H1 (cell line): ENCODE measurements at regions not wholly inside any gene's neighbourhood (a gene's known extent, or its start where the extent isn't known, plus 50 kb on each side); places are given as distances from the start of the nearest gene placed in this dataset.
A peak's percentile ranks its signal among the peaks of the same experiment; 100 is the strongest.

Source experiments
- CTCF ChIA-PET: fragments of 300-600 bp; sonication (Branson Sonifier 250); formaldehyde crosslinking; loops from one replicate; lab custom pipeline; 2021; ENCODE audit not compliant: partially characterized antibody; lab: Charles Lee
- POLR2A ChIA-PET: fragments of 300-600 bp; sonication (Branson Sonifier 250); formaldehyde crosslinking; loops from one replicate; lab custom pipeline; 2021; ENCODE audit warnings: inconsistent platforms; ENCODE audit not compliant: partially characterized antibody; lab: Charles Lee
- DNase-seq, 2 experiments: peaks; one replicate each; pipeline versions ENCODE4 v3.0.0 to v3.0.0-alpha.2; 2010 to 2022; ENCODE audit warnings: low spot score in 2 of 2, low read depth in 1 of 2, mixed read lengths in 1 of 2
- FAIRE-seq: peaks from 2 replicates; lab custom pipeline; 2011; peaks lifted over from hg19 to GRCh38; lab: Jason Lieb, UNC
- H2AFZ ChIP-seq: 2 replicates; pipeline ENCODE4 v1.8.1; 2012; ENCODE audit warnings: low read length, inconsistent platforms
- H2AK5ac ChIP-seq: 2 replicates; pipeline ENCODE4 v1.6.1; 2013; ENCODE audit warnings: low read depth, low read length
- H2BK120ac ChIP-seq: replicated peaks from 2 replicates; pipeline ENCODE3; 2013; ENCODE audit warnings: low read depth, low read length, inconsistent platforms
- H2BK12ac ChIP-seq: 2 replicates; pipeline ENCODE4 v1.6.1; 2013; ENCODE audit warnings: low read depth, low read length
- H2BK15ac ChIP-seq: 2 replicates; pipeline ENCODE4 v1.6.1; 2013; ENCODE audit warnings: low read length
- H2BK20ac ChIP-seq: 2 replicates; pipeline ENCODE4 v1.6.1; 2013; ENCODE audit warnings: low read length
- H2BK5ac ChIP-seq: 2 replicates; pipeline ENCODE4 v1.6.1; 2013; ENCODE audit warnings: low read depth, low read length
- H3K14ac ChIP-seq: 2 replicates; pipeline ENCODE4 v1.6.1; 2013; ENCODE audit warnings: inconsistent platforms; ENCODE audit not compliant: insufficient read length
- H3K18ac ChIP-seq: 2 replicates; pipeline ENCODE4 v1.6.1; 2013; ENCODE audit warnings: low read length; ENCODE audit errors: extremely low read depth
- H3K23ac ChIP-seq: 2 replicates; pipeline ENCODE4 v1.6.1; 2013; ENCODE audit warnings: inconsistent platforms; ENCODE audit not compliant: insufficient read length
- H3K23me2 ChIP-seq: 2 replicates; pipeline ENCODE4 v1.6.1; 2013; ENCODE audit warnings: low read depth, low read length
- H3K27ac ChIP-seq: 2 replicates; pipeline ENCODE4 v1.6.1; 2011; ENCODE audit warnings: low read depth, low read length, inconsistent platforms
- H3K27me3 ChIP-seq, 4 experiments: replicated peaks in 1 of 4; 1 replicate in 1 of 4; 2 replicates in 3 of 4; pipeline versions ENCODE4 v1.6.1 to v1.8.1; 2011 to 2013; ENCODE audit warnings: low read length in 3 of 4, mild to moderate bottlenecking in 3 of 4, inconsistent platforms in 2 of 4, mixed read lengths in 2 of 4, moderate library complexity in 1 of 4; ENCODE audit not compliant: control insufficient read depth in 3 of 4, insufficient read depth in 3 of 4; ENCODE audit errors: extremely low read depth in 1 of 4
- H3K36me3 ChIP-seq, 4 experiments: 2 replicates each; pipeline versions ENCODE4 v1.6.1 to v1.8.1; 2011 to 2013; ENCODE audit warnings: mild to moderate bottlenecking in 4 of 4, low read length in 3 of 4, moderate library complexity in 2 of 4, control low read depth in 1 of 4, inconsistent platforms in 1 of 4; ENCODE audit not compliant: insufficient read depth in 4 of 4, control insufficient read depth in 2 of 4
- H3K4ac ChIP-seq: replicated peaks from 2 replicates; pipeline ENCODE3; 2013; ENCODE audit warnings: low read length, low read depth, mixed read lengths, inconsistent platforms; ENCODE audit not compliant: insufficient read length
- H3K4me1 ChIP-seq, 4 experiments: replicated peaks in 1 of 4; 1 replicate in 1 of 4; 2 replicates in 3 of 4; pipeline versions ENCODE4 v1.6.1 to v1.8.1; 2011 to 2013; ENCODE audit warnings: low read length in 3 of 4, inconsistent platforms in 2 of 4, mixed read lengths in 1 of 4; ENCODE audit not compliant: insufficient read depth in 4 of 4, control insufficient read depth in 3 of 4
- H3K4me2 ChIP-seq, 2 experiments: 2 replicates each; pipeline versions ENCODE4 v1.6.1 to v1.8.1; 2011 to 2013; ENCODE audit warnings: low read depth in 2 of 2, low read length in 2 of 2, control low read depth in 1 of 2, inconsistent platforms in 1 of 2, mild to moderate bottlenecking in 1 of 2; ENCODE audit not compliant: insufficient read depth in 1 of 2
- H3K4me3 ChIP-seq, 4 experiments: fragments of 200-600, 300-600 bp in 1 of 4; sonication (generic), shearing (Covaris generic), sonication (Bioruptor Twin) in 1 of 4; 2 replicates each; pipeline versions ENCODE4 v1.5.1 to v1.8.1; 2011 to 2016; ENCODE audit warnings: low read length in 4 of 4, low read depth in 3 of 4, control low read depth in 2 of 4, inconsistent platforms in 2 of 4, mild to moderate bottlenecking in 2 of 4, mixed read lengths in 1 of 4, moderate library complexity in 1 of 4; ENCODE audit not compliant: insufficient read depth in 2 of 4; ENCODE audit errors: extremely low read depth in 1 of 4
- H3K56ac ChIP-seq: replicated peaks from 2 replicates; pipeline ENCODE3; 2013; ENCODE audit warnings: low read depth, mild to moderate bottlenecking, mixed read lengths, low read length, inconsistent platforms; ENCODE audit not compliant: insufficient read length
- H3K79me1 ChIP-seq: 2 replicates; pipeline ENCODE4 v1.6.1; 2013; ENCODE audit warnings: low read depth, low read length, control low read depth
- H3K79me2 ChIP-seq, 2 experiments: 2 replicates each; pipeline versions ENCODE4 v1.6.1 to v1.8.1; 2012 to 2013; ENCODE audit warnings: low read length in 2 of 2, mild to moderate bottlenecking in 2 of 2, inconsistent platforms in 1 of 2; ENCODE audit not compliant: insufficient read depth in 2 of 2, control insufficient read depth in 1 of 2
- H3K9ac ChIP-seq, 4 experiments: replicated peaks in 1 of 4; 1 replicate in 1 of 4; 2 replicates in 3 of 4; pipeline versions ENCODE4 v1.6.1 to v1.8.1; 2011 to 2013; ENCODE audit warnings: low read depth in 3 of 4, low read length in 3 of 4, control low read depth in 2 of 4, mild to moderate bottlenecking in 2 of 4, moderate library complexity in 2 of 4, inconsistent platforms in 1 of 4; ENCODE audit errors: extremely low read depth in 1 of 4
- H3K9me3 ChIP-seq, 2 experiments: 2 replicates each; pipeline versions ENCODE4 v1.6.1 to v1.8.1; 2012 to 2013; ENCODE audit warnings: mild to moderate bottlenecking in 2 of 2, moderate library complexity in 2 of 2, control low read depth in 1 of 2, inconsistent platforms in 1 of 2, low read depth in 1 of 2, low read length in 1 of 2, mixed read lengths in 1 of 2; ENCODE audit not compliant: insufficient read depth in 2 of 2
- H4K20me1 ChIP-seq, 2 experiments: replicated peaks in 1 of 2; 2 replicates each; pipeline versions ENCODE3 to v1.8.1; 2011 to 2013; ENCODE audit warnings: inconsistent platforms in 2 of 2, low read length in 2 of 2, mild to moderate bottlenecking in 1 of 2; ENCODE audit not compliant: insufficient read depth in 2 of 2, control insufficient read depth in 1 of 2
- H4K5ac ChIP-seq: 2 replicates; pipeline ENCODE4 v1.6.1; 2013; ENCODE audit warnings: low read length, low read depth, mixed read lengths, inconsistent platforms; ENCODE audit not compliant: insufficient read length
- H4K8ac ChIP-seq: 2 replicates; pipeline ENCODE4 v1.8.0; 2013; ENCODE audit warnings: mild to moderate bottlenecking, moderate library complexity, low read length, inconsistent platforms; ENCODE audit not compliant: insufficient read depth; ENCODE audit errors: extremely low read depth
- H4K91ac ChIP-seq: replicated peaks from 2 replicates; pipeline ENCODE3; 2013; ENCODE audit warnings: low read length, mixed read lengths, inconsistent platforms; ENCODE audit not compliant: insufficient read length
- CHD1 ChIP-seq: IDR thresholded peaks from 2 replicates; pipeline ENCODE4 v1.6.1; 2012; ENCODE audit warnings: low read depth, low read length, improper control_type of control experiment
- EGR1 ChIP-seq: IDR thresholded peaks from 2 replicates; pipeline ENCODE4 v1.6.1; 2011; ENCODE audit warnings: low read depth, low read length, borderline replicate concordance
- POLR2AphosphoS5 ChIP-seq: IDR thresholded peaks from 2 replicates; pipeline ENCODE4 v1.6.1; 2011; ENCODE audit warnings: low read depth, low read length
- RAD21 ChIP-seq, 2 experiments: IDR thresholded peaks in 1 of 2; conservative IDR thresholded peaks in 1 of 2; 2 replicates each; pipeline ENCODE4 v1.6.1; 2011; ENCODE audit warnings: low read depth in 2 of 2, low read length in 2 of 2, improper control_type of control experiment in 1 of 2, inconsistent platforms in 1 of 2, mild to moderate bottlenecking in 1 of 2, moderate library complexity in 1 of 2
- RNF2 ChIP-seq: fragments of 200-900, 300-1000 bp; sonication (generic); IDR thresholded peaks from 2 replicates; pipeline ENCODE4 v1.7.1; 2016; ENCODE audit warnings: borderline replicate concordance, low read depth, mild to moderate bottlenecking, antibody characterized with exemption, low read length; ENCODE audit not compliant: poor library complexity, severe bottlenecking; ENCODE audit errors: missing control alignments
- RXRA ChIP-seq: IDR thresholded peaks from 2 replicates; pipeline ENCODE4 v1.6.1; 2011; ENCODE audit warnings: low read depth, mild to moderate bottlenecking, low read length, moderate library complexity; ENCODE audit not compliant: insufficient read depth
- SAP30 ChIP-seq: fragments of 300-600 bp; sonication (generic); IDR thresholded peaks from 2 replicates; pipeline ENCODE4 v1.7.1; 2012; ENCODE audit warnings: low read length, moderate library complexity, mild to moderate bottlenecking, inconsistent platforms; ENCODE audit not compliant: insufficient read depth, insufficient replicate concordance
- USF2 ChIP-seq: IDR thresholded peaks from 2 replicates; pipeline ENCODE4 v1.6.1; 2011; ENCODE audit warnings: low read length, improper control_type of control experiment
- WGBS, 2 experiments: shearing (Covaris generic) in 1 of 2; methylation state at CpG; one replicate each; pipeline versions ENCODE4 v1.1.6 to v1.1.7; 2013 to 2015; ENCODE audit warnings: low lambda C conversion rate in 2 of 2, mixed read lengths in 2 of 2, inconsistent platforms in 1 of 2, low coverage in 1 of 2, missing lambda C conversion rate in 1 of 2; ENCODE audit not compliant: insufficient replicate concordance in 2 of 2, insufficient coverage in 1 of 2, insufficient read length in 1 of 2; ENCODE audit errors: extremely low coverage in 1 of 2, missing lambda C conversion rate in 1 of 2; 5-methylcytosine and 5-hydroxymethylcytosine counted together

DNA sequence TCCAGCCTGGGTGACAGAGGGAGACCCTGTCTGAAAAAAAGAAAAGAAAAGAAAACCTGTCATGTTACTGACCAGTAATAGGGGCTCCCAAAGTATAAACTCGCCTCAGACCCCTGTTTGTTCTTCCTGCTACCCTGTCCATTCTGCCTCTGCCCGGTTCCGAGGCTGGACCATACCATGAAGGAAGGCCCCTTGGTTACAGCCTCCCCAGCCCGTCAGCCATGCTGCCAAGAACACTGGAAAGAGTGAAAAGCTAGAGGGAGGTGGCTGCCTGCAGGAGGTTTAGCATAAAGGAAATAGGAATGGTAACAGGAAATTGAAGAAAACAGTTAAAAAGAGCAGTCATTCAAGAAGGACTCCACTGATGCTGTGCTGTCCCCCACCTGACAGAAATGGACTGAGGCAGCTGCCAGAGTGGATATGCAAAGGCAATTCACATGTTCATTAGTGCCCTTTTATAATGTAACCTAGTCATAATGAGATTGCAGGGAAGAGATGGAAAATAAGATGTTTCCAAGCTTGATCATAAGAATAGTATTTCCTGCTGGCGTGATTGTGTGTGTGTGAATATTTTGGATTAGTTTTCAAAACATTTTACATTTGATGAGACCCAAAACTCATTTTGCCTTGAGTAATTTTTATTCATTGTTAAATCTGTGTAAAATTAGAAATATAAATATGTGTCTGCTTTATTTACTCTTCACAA is 102.6 kb downstream of the GOSR1 start:
- Histone ChIP-seq H3K27me3 (no peaks in the 10 kb centered on the region), H4K5ac (no peak overlapping the region), H3K9me3 (no peaks in the 10 kb centered on the region), H3K36me3 (no peaks in the 10 kb centered on the region), H3K79me1 (no peaks in the 10 kb centered on the region), H2AFZ (no peak overlapping the region), H3K14ac (no peak overlapping the region), H3K4me3 (no peak overlapping the region), H3K23ac (no peak overlapping the region), H2BK12ac (no peak overlapping the region), H2BK5ac (no peak overlapping the region), H3K79me2 (no peaks in the 10 kb centered on the region), H3K9ac (no peak overlapping the region), H4K91ac (no peak overlapping the region), H3K18ac (no peak overlapping the region), H4K20me1 (no peaks in the 10 kb centered on the region), H2BK15ac (no peak overlapping the region), H3K4ac (no peak overlapping the region), H3K27ac (no peak overlapping the region), H3K4me1 (peaks cover 0 to 2% (median under 1%) of the 10 kb centered on the region in 4 experiments; a peak in 1 of 7 replicates), H3K23me2 (no peaks in the 10 kb centered on the region), H3K4me2 (no peak overlapping the region), H4K8ac (no peak overlapping the region), H3K56ac (no peak overlapping the region), H2BK120ac (no peak overlapping the region), H2BK20ac (no peak overlapping the region), H2AK5ac (no peak overlapping the region)
- ChIA-PET POLR2A (interaction anchor here (0.8 to 1.6 kb wide), 2 partner anchors 8 to 12 kb away, joined by 3 read pairs; no protein-coding TSS in a partner anchor), CTCF (no interaction called here)
- DNase-seq (peak in 1 of 2 experiments; percentile 42), FAIRE-seq (no peak)
- 87% methylated on average over 5 of the region's 5 CpGs; no CpG with 5 or more reads in 1 of the 2 experiments for WGBS, 2 experiments
- no peak for TF ChIP-seq USF2
- no peak for TF ChIP-seq POLR2AphosphoS5
- no peak for TF ChIP-seq SAP30
- no peak for TF ChIP-seq EGR1
- TF ChIP-seq RAD21 (IDR thresholded peaks at IDR 0.05 in 1 of 2, conservative IDR thresholded peaks at IDR 0.05 in 1 of 2; ENCODE audit: low read depth in 2 of 2, low read length in 2 of 2) = no peak
- no peak for TF ChIP-seq RXRA
- TF ChIP-seq CHD1 = no peak
- no peak for TF ChIP-seq RNF2
